Suprapubic skin (tissue), 3 donors: ENCODE measurements at regions not wholly inside any gene's neighbourhood (a gene's known extent, or its start where the extent isn't known, plus 50 kb on each side); places are given as distances from the start of the nearest gene placed in this dataset.

Experiments used
- POLR2A ChIP-seq, 2 donors: fragments of 450-650 bp; IDR thresholded peaks; one replicate each; pipeline ENCODE4 v1.6.1; 2017; ENCODE audit warnings: antibody characterized with exemption in 2 of 2, mild to moderate bottlenecking in 2 of 2, moderate library complexity in 2 of 2
- TF ChIP-seq, protein P1 (sequence below), 2 donors: fragments of 200-600 bp in 1 of 2; fragments of 450-650 bp in 1 of 2; sonication (generic) in 1 of 2; IDR thresholded peaks; one replicate each; pipeline ENCODE4 v1.5.1; 2016 to 2019; ENCODE audit warnings: antibody characterized with exemption in 2 of 2, mild to moderate bottlenecking in 1 of 2, moderate library complexity in 1 of 2

DNA sequence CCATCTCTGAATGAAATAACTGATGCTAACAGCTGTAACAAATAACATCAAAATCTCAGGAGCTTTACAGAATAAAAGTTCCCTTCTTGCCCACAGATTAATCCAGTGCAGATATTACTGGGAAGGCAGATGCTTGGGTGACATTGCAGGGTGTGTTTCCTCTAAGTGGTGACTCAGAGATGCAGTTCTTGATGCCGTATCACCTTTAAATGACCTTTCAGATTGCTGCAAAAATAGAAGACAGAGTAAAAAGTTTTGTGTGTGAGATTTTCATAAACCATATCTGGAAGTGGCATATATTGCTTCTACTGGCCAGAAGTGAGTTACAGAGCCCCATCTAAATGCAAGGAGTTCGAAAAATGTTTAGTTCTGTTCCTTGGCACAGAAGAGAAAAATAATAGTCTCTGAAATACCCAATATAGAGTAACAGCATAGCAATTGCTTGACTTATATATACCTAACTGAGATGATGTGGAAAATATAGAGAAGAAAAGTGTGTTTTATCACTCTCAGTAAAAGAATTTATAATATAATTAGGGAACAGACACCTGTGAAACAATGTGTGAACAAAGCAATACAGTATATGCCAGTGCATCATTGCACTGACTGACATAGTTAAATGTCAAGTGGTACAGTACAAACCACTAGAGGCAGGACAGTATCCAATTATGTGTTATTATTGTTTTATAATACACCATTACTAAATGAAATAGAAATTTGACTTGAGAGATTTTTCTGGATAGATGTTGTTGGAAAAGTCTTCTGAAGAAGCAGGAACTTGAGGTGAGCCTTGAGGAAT is 430.7 kb upstream of the CBLB start:
- TF ChIP-seq, protein P1, sequence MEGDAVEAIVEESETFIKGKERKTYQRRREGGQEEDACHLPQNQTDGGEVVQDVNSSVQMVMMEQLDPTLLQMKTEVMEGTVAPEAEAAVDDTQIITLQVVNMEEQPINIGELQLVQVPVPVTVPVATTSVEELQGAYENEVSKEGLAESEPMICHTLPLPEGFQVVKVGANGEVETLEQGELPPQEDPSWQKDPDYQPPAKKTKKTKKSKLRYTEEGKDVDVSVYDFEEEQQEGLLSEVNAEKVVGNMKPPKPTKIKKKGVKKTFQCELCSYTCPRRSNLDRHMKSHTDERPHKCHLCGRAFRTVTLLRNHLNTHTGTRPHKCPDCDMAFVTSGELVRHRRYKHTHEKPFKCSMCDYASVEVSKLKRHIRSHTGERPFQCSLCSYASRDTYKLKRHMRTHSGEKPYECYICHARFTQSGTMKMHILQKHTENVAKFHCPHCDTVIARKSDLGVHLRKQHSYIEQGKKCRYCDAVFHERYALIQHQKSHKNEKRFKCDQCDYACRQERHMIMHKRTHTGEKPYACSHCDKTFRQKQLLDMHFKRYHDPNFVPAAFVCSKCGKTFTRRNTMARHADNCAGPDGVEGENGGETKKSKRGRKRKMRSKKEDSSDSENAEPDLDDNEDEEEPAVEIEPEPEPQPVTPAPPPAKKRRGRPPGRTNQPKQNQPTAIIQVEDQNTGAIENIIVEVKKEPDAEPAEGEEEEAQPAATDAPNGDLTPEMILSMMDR (IDR thresholded peaks at IDR 0.05) = no peak
- TF ChIP-seq POLR2A (IDR thresholded peaks at IDR 0.05) = no peak
